Left lobe of liver (tissue), 2 donors: ENCODE measurements at regions not wholly inside any gene's neighbourhood (a gene's known extent, or its start where the extent isn't known, plus 50 kb on each side); places are given as distances from the start of the nearest gene placed in this dataset.

Source experiments
- ATAC-seq: fragments of 200-7000 bp; cut with Tn5 transposase; one replicate; pipeline ENCODE4 v1.9.1; 2020; ENCODE audit warnings: mild to moderate bottlenecking, moderate library complexity
- DNase-seq: peaks from one replicate; pipeline ENCODE4 v3.0.0-alpha.2; 2020; ENCODE audit warnings: low spot score
- donor health status: DM: no; HTN: no; CAD: no; lungs with moderate emphysema.
- donor health status: DM: no; HTN: yes; CAD: no.

DNA sequence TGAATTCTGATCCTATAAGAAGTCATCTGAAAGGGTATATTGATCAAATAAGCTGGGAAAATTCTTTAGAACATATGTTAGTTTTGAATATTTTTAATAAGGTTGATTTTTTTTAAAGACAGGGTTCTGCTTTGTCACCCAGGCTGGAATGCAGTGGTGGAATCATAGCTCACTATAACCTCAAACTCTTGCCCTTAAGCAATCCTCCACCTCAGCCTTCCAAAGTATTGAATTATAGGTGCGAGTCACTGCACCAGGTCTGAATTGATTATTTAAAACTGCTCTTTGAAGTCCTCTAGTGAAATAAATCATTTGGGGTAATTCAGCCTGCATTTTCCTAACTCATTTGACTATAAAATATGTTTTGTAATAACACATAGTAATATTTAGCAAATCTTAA, 812.3 kb downstream of the PDHA2 start:
- ATAC-seq = no peak
- no peak for DNase-seq

GRCh38 chr4:96652821-96653220, 812.9 kb downstream of the PDHA2 start:
- ATAC-seq = no peak
- DNase-seq = no peak

DNA sequence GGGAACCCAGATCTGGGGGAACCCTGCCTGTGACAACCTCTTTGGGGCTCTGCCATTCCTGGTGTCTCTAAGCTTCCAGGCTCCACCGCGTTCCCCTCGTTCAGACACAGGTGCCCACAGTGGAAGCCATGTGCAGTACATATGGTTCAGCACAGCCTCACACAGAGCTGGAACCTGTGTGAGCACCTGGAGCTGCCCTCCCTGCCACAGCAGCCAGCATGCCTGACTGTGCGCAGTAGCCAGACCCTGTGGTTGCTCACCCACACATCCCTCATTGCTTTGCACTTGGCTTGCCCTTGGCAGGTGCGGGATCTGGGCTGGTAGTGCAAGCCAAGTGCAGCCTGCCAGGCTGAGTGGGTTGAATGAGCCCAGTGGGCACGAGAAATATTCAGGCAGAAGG, 814.2 kb downstream of the PDHA2 start:
- no peak for DNase-seq

DNA sequence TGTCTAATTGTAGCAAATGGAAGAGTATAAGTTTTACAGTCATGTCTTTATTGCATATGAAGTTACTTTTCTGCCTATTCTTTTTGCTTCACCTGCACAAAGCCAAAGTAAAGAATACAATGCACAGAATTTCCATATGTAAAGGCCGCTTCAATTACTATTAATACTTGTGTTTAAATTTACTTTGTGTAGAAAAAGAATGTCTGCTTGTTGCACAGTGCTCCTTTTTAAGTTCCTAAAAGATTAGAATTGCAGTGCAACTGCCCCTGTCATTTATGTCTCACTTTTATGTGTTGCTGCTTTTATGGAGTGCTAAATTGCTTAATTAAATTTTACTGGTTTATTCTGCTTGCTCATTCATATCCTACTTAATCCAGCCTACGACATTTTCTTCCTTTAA, 830.5 kb downstream of the PDHA2 start:
- DNase-seq = no peak
- ATAC-seq = no peak

More for the DNA sequence above, 814.2 kb downstream of the PDHA2 start:
- no peak for ATAC-seq

GRCh38 chr4:96675416-96675815, 835.5 kb downstream of the PDHA2 start:
- ATAC-seq (no peak), DNase-seq (no peak)

DNA sequence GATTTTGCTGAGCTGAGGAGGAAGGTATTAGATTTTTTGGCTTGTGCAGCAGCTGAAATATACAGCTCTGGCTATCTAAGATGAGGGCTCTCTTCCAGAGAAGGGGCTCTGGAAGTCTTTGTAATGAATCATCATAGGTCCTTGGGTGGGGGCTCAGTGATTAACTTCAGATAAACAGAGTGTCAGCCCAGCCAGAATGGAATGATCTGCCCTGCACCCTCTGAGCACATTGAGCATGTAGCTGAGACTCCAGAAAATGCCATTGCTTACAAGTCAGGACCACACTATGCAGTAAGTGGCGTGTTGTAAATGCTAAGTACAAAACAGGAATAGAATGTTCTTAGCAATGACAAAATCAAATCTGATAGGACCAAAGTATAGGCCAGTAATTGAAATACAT, 836.0 kb downstream of the PDHA2 start:
- ATAC-seq (no peak), DNase-seq (no peak)

DNA sequence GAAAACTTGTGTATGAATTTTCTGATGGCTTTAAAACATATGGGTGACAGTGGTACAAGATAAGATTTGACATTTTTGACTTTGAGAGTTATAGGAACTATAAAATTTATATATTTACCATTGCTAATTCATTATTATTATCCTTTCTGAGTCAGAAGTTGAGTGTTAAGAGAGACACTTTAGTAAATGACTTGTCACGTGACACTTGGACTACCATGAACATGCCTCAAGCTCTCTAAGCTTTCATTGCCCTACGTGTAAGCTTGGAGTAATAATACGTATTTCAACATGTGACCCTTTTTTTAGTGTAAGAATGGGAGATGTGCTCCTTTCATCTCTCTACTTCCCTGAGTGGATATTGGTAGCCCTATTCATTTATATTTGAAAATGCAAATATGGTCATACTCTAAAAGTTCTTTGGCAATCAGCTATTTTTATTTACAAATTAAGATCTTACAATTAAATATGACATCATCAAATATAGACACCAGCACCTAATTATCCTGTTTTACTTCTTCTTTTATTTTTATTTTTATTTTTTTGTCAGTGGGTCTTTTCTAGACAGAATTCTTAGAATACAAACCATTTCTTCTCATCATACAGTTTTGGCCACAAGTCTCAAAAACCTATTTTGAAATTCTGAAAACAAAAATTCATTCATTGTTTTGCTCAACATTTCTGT, 837.0 kb downstream of the PDHA2 start:
- ATAC-seq = no peak
- DNase-seq = no peak

DNA sequence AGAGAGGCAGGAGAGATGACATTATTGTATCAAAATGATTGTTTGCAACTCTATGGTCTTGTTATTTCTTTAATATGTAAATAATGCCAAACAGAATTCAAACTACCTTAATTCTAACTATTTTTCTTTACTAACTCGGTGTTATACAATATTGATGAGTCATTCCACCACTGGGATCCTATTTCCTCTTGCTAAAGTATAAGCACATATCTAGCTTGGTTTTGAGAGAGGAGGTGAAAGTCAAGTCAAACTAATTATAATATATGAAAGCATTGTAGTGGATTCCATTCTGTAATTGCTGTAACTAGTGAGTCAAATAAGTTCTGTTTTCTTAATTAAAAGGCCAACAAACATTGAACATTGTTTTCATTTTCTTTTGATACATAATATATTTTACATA, 837.6 kb downstream of the PDHA2 start:
- ATAC-seq (no peak), DNase-seq (no peak)

- ATAC-seq (no peak), DNase-seq (no peak)
Measured at GRCh38 chr4:96681218-96681617, 841.3 kb downstream of the PDHA2 start.

- DNase-seq = no peak
- ATAC-seq = no peak
Measured at GRCh38 chr4:96685691-96686090, 845.8 kb downstream of the PDHA2 start.

DNA sequence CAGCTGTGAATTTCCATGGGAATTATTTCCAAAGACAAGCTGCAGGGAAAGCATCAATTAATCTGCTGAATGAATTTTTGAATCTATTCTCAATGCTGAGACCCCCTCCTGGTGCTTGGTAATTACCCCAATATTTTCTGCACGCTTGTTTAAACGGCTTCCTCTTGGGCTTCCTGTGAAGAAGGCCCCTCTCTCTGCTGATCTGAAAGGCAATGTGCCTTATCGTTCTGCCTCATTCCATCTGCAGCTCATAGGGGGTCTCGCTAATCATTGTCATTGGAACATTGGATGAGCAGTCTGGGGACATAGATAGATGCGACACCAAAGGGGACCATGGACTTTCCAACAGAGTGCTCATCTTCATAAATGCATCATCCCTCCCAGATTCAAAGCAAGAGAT, 851.6 kb downstream of the PDHA2 start:
- DNase-seq = no peak
- ATAC-seq = no peak

GRCh38 chr4:96698831-96699230, 858.9 kb downstream of the PDHA2 start:
- ATAC-seq (no peak), DNase-seq (no peak)

- DNase-seq (no peak), ATAC-seq (no peak)
Measured at GRCh38 chr4:96703265-96703664, 863.4 kb downstream of the PDHA2 start.

DNA sequence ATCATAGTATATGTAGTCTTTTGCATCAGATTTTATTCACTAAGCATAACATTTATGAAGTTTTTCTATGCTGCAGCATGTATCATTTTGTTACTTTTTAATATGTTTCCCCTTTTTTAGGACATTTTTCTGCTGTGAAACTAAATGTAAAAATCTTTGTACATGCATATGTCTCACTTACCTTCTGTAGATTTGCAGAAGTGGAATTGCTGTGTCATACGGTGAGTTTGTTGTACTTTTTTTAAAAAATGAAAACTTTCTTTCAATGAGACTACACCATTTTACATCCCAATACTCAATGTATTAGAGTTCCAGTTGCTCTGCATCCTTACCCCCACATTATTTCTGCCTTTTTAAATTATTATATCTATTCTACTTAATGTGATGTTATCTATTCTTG, 868.9 kb downstream of the PDHA2 start:
- ATAC-seq (no peak), DNase-seq (no peak)

GRCh38 chr4:96713271-96713850, 873.5 kb downstream of the PDHA2 start:
- DNase-seq = no peak
- ATAC-seq = no peak

GRCh38 chr4:96729641-96730040, 889.7 kb downstream of the PDHA2 start:
- DNase-seq = no peak
- ATAC-seq = no peak

GRCh38 chr4:96730432-96730831, 890.5 kb downstream of the PDHA2 start:
- DNase-seq (no peak), ATAC-seq (no peak)

DNA sequence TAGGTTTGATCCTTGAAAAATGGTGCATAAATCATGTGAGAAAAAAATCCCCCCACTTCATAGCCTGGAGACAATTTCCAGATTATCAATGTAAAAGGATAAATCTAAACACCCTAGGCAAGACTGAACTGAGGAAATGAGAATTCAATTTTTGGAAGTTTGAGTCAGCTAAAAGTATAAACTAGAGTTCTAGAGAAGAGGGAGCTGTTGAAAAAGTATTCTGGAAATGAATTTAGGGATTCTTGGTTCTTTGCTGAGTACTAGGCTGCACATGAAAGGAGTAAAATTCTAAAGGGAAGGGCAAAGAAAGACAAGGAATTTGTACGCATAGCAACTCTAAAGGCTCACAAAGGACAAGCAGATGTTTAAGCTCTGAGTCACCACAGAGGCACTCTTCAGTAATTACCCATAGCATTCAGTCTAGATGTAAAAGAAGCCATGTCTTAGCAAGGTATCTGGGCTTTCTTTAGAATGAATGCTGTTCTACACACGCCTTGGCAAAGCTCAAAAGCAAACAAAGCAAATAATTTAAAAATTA, 896.5 kb downstream of the PDHA2 start:
- DNase-seq (no peak), ATAC-seq (no peak)

DNA sequence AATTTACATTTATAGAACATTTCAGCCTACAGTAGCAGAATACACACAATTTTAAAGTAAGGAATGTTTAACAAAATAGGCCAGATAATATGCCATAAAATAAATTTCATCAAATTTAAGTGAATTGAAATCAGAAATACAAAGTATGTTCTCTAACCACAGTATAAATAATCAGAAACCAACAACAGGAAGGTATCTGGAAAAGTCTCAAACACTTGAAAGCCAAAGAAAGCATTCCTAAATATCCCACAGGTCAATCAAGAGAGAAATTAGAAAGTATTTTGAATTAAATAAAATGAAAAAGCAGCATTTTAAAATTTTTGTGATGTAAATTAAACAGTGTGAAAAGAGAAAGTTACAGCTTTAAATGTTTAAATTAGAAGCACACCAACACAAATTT, 899.2 kb downstream of the PDHA2 start:
- ATAC-seq (no peak), DNase-seq (no peak)

GRCh38 chr4:96742332-96743014, 902.6 kb downstream of the PDHA2 start:
- ATAC-seq (no peak), DNase-seq (no peak)

- no peak for DNase-seq
- ATAC-seq = no peak
Measured at GRCh38 chr4:96744676-96745075, 904.8 kb downstream of the PDHA2 start.

- no peak for DNase-seq
- ATAC-seq = no peak
Measured at GRCh38 chr4:96753216-96753615, 913.3 kb downstream of the PDHA2 start.
